ENCODE measurements at regions not wholly inside any gene's neighbourhood (a gene's known extent, or its start where the extent isn't known, plus 50 kb on each side); places are given as distances from the start of the nearest gene placed in this dataset.

DNA sequence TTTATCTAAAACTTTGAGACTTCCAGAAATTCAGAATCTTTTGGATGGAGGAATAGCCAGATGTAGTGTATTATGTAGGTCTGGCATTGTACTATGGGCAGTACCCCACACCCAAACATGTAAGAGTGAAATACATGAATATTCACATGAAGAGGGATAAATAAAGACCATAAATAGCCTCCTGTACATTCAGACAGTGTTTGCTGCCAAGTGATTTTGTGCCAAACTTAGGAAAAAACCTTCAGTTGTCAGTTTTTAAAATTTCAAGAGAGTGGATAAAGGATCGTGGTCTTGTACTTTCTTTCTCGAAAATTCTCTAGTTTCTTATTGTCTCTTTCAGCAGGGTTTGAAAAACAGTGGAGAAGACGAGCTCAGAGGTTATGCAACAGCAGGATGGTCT, 150.3 kb upstream of the LARGE1 start:
- TF ChIP-seq, protein P1, sequence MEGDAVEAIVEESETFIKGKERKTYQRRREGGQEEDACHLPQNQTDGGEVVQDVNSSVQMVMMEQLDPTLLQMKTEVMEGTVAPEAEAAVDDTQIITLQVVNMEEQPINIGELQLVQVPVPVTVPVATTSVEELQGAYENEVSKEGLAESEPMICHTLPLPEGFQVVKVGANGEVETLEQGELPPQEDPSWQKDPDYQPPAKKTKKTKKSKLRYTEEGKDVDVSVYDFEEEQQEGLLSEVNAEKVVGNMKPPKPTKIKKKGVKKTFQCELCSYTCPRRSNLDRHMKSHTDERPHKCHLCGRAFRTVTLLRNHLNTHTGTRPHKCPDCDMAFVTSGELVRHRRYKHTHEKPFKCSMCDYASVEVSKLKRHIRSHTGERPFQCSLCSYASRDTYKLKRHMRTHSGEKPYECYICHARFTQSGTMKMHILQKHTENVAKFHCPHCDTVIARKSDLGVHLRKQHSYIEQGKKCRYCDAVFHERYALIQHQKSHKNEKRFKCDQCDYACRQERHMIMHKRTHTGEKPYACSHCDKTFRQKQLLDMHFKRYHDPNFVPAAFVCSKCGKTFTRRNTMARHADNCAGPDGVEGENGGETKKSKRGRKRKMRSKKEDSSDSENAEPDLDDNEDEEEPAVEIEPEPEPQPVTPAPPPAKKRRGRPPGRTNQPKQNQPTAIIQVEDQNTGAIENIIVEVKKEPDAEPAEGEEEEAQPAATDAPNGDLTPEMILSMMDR (IDR thresholded peaks at IDR 0.05), result no peak
- no peak for TF ChIP-seq POLR2A (IDR thresholded peaks at IDR 0.05)
- TF ChIP-seq EP300 (IDR thresholded peaks at IDR 0.05), result no peak
- TF ChIP-seq POLR2AphosphoS5 (IDR thresholded peaks at IDR 0.05), result no peak
